Neural progenitor cell (in vitro differentiated cells): ENCODE measurements at regions not wholly inside any gene's neighbourhood (a gene's known extent, or its start where the extent isn't known, plus 50 kb on each side); places are given as distances from the start of the nearest gene placed in this dataset.

Source experiments
- DNase-seq: peaks from one replicate; pipeline ENCODE4 v3.0.0-alpha.2; 2016; ENCODE audit warnings: low spot score
- H2AFZ ChIP-seq: fragments of 200-600 bp; sonication (generic); replicated peaks from 2 replicates; pipeline ENCODE4 v1.6.1; 2016; ENCODE audit warnings: antibody characterized with exemption
- H3F3A ChIP-seq: fragments of 200-600 bp; sonication (generic); 2 replicates; pipeline ENCODE4 v1.6.1; 2016; ENCODE audit warnings: antibody characterized with exemption, low read depth
- H3K27ac ChIP-seq: fragments of 200-600 bp; sonication (generic); 2 replicates; pipeline ENCODE4 v1.5.1; 2016; ENCODE audit warnings: mild to moderate bottlenecking
- H3K27me3 ChIP-seq: fragments of 200-600 bp; sonication (generic); 2 replicates; pipeline ENCODE4 v1.6.1; 2016; ENCODE audit warnings: mild to moderate bottlenecking, moderate library complexity
- H3K36me3 ChIP-seq: fragments of 200-600 bp; sonication (generic); 2 replicates; pipeline ENCODE4 v1.5.1; 2016
- H3K4me1 ChIP-seq: fragments of 200-600 bp; sonication (generic); 2 replicates; pipeline ENCODE4 v1.6.1; 2016; ENCODE audit warnings: mixed run types
- H3K4me2 ChIP-seq: fragments of 200-600 bp; sonication (generic); 2 replicates; pipeline ENCODE4 v1.6.1; 2016
- H3K4me3 ChIP-seq: fragments of 200-600 bp; sonication (generic); 2 replicates; pipeline ENCODE4 v1.5.1; 2016
- H3K79me2 ChIP-seq: fragments of 200-600 bp; sonication (generic); 2 replicates; pipeline ENCODE4 v1.6.1; 2016; ENCODE audit warnings: low read depth
- H3K9ac ChIP-seq: fragments of 200-600 bp; sonication (generic); 2 replicates; pipeline ENCODE4 v1.6.1; 2016
- H3K9me3 ChIP-seq: fragments of 200-600 bp; sonication (generic); 2 replicates; pipeline ENCODE4 v1.5.1; 2016; ENCODE audit warnings: low read depth
- H4K20me1 ChIP-seq: fragments of 200-600 bp; sonication (generic); 2 replicates; pipeline ENCODE4 v1.6.1; 2016; ENCODE audit warnings: low read depth
- H3K27ac Mint-ChIP-seq: 3 replicates; pipeline ENCODE4 v1.8.0; 2021; ENCODE audit warnings: mixed read lengths
- H3K27me3 Mint-ChIP-seq: 2 replicates; pipeline ENCODE4 v1.8.0; 2022; ENCODE audit warnings: low read depth, mild to moderate bottlenecking, inconsistent platforms, moderate library complexity, mixed read lengths; ENCODE audit not compliant: insufficient read depth
- H3K36me3 Mint-ChIP-seq: 3 replicates; pipeline ENCODE4 v1.8.0; 2021; ENCODE audit warnings: mixed read lengths
- H3K4me1 Mint-ChIP-seq: 3 replicates; pipeline ENCODE4 v1.8.0; 2021; ENCODE audit warnings: mixed read lengths
- H3K4me3 Mint-ChIP-seq: 3 replicates; pipeline ENCODE4 v1.8.0; 2021; ENCODE audit warnings: mild to moderate bottlenecking, moderate library complexity, mixed read lengths
- H3K9me3 Mint-ChIP-seq: 3 replicates; pipeline ENCODE4 v1.8.0; 2020; ENCODE audit warnings: mixed read lengths
- CTCF ChIP-seq: fragments of 200-600 bp; sonication (generic); IDR thresholded peaks from 2 replicates; pipeline ENCODE4 v1.5.1; 2017; ENCODE audit warnings: antibody characterized with exemption, mild to moderate bottlenecking
- EZH2 ChIP-seq: fragments of 200-600 bp; sonication (generic); IDR thresholded peaks from 2 replicates; pipeline ENCODE4 v1.6.1; 2017; ENCODE audit warnings: antibody characterized with exemption, mild to moderate bottlenecking, moderate library complexity
- EZH2phosphoT487 ChIP-seq: fragments of 200-600 bp; sonication (generic); IDR thresholded peaks from 2 replicates; pipeline ENCODE4 v1.6.1; 2017; ENCODE audit warnings: antibody characterized with exemption

GRCh38 chr12:91618281-91618680 lies 435.7 kb upstream of the DCN start:
- H3K9ac ChIP-seq, result no peak overlapping the region
- H3K9me3 ChIP-seq, result no peaks in the 10 kb centered on the region
- no peak overlapping the region for H3K4me2 ChIP-seq
- Mint-ChIP-seq H3K27ac (no peak overlapping the region), H3K36me3 (no peaks in the 10 kb centered on the region), H3K27me3 (peaks cover 2% of the 10 kb centered on the region), H3K9me3 (no peaks in the 10 kb centered on the region), H3K4me1 (peaks cover 19% of the 10 kb centered on the region), H3K4me3 (no peak overlapping the region)
- no peak overlapping the region for H3K4me3 ChIP-seq
- no peak for TF ChIP-seq CTCF
- no peaks in the 10 kb centered on the region for H4K20me1 ChIP-seq
- peaks cover 6% of the 10 kb centered on the region for H3K4me1 ChIP-seq
- H3K79me2 ChIP-seq, result no peaks in the 10 kb centered on the region
- H3K27ac ChIP-seq, result no peak overlapping the region
- H3K27me3 ChIP-seq, result no peaks in the 10 kb centered on the region
- H3F3A ChIP-seq, result no peaks in the 10 kb centered on the region
- no peaks in the 10 kb centered on the region for H3K36me3 ChIP-seq
- H2AFZ ChIP-seq, result no peak overlapping the region
- no peak for DNase-seq

DNA sequence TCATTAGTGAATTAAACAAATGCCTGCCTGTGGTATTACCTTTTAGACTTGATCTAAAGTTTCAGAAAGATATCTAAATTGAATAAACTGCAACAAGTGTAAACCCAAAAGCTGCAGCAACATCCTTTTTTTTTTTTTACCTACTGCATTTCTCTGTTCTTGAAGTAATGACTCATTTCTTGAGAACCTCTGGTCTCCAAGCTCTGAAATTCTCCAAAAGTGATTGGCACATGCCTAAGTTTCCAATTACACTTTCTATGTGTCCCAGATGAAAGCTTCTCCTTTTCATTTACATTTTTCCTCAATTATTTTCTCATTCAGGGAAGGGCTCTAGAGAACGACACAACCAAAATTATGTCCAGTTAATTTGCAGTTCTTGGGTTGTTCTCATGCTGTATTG lies 435.2 kb upstream of the DCN start:
- no peaks in the 10 kb centered on the region for H3K27me3 ChIP-seq
- H3K4me2 ChIP-seq, result no peak overlapping the region
- no peak for DNase-seq
- H3K4me1 ChIP-seq, result peaks cover 6% of the 10 kb centered on the region
- H3K27ac ChIP-seq, result no peak overlapping the region
- Mint-ChIP-seq H3K36me3 (no peaks in the 10 kb centered on the region), H3K4me1 (peaks cover 19% of the 10 kb centered on the region), H3K4me3 (no peak overlapping the region), H3K27me3 (peaks cover 2% of the 10 kb centered on the region), H3K27ac (no peak overlapping the region), H3K9me3 (no peaks in the 10 kb centered on the region)
- no peak overlapping the region for H3K4me3 ChIP-seq
- H4K20me1 ChIP-seq, result no peaks in the 10 kb centered on the region
- no peaks in the 10 kb centered on the region for H3K36me3 ChIP-seq
- H3K9ac ChIP-seq, result no peak overlapping the region
- H3K79me2 ChIP-seq, result no peaks in the 10 kb centered on the region
- TF ChIP-seq EZH2, result no peak
- no peak for TF ChIP-seq CTCF
- no peak for TF ChIP-seq EZH2phosphoT487
- H3F3A ChIP-seq, result no peaks in the 10 kb centered on the region
- no peak overlapping the region for H2AFZ ChIP-seq
- H3K9me3 ChIP-seq, result no peaks in the 10 kb centered on the region

GRCh38 chr12:91616416-91616815 lies 433.8 kb upstream of the DCN start:
- H3K36me3 ChIP-seq, result no peaks in the 10 kb centered on the region
- H3F3A ChIP-seq, result no peaks in the 10 kb centered on the region
- DNase-seq, result no peak
- peaks cover 19% of the 10 kb centered on the region for H3K4me1 Mint-ChIP-seq
- H3K27ac Mint-ChIP-seq, result no peak overlapping the region
- no peaks in the 10 kb centered on the region for H3K9me3 Mint-ChIP-seq
- no peak overlapping the region for H3K9ac ChIP-seq
- no peak overlapping the region for H2AFZ ChIP-seq
- no peaks in the 10 kb centered on the region for H3K27me3 ChIP-seq
- no peaks in the 10 kb centered on the region for H4K20me1 ChIP-seq
- H3K27me3 Mint-ChIP-seq, result peaks cover 6% of the 10 kb centered on the region
- no peaks in the 10 kb centered on the region for H3K79me2 ChIP-seq
- peaks cover 6% of the 10 kb centered on the region for H3K4me1 ChIP-seq
- H3K27ac ChIP-seq, result no peak overlapping the region
- no peaks in the 10 kb centered on the region for H3K9me3 ChIP-seq
- TF ChIP-seq CTCF (no peak), EZH2 (no peak), EZH2phosphoT487 (no peak)
- no peaks in the 10 kb centered on the region for H3K36me3 Mint-ChIP-seq
- no peak overlapping the region for H3K4me3 ChIP-seq
- no peak overlapping the region for H3K4me2 ChIP-seq
- H3K4me3 Mint-ChIP-seq, result no peak overlapping the region
